HepG2 (cell line): ENCODE measurements at regions not wholly inside any gene's neighbourhood (a gene's known extent, or its start where the extent isn't known, plus 50 kb on each side); places are given as distances from the start of the nearest gene placed in this dataset.

Experiments
- ATAC-seq: fragments of 200-7000 bp; cut with Tn5 transposase; 3 replicates; pipeline ENCODE4 v1.9.1; 2020; ENCODE audit warnings: mild to moderate bottlenecking, moderate library complexity
- BruUV-seq: library from RNA; stranded (reverse); fragments of 400-500 nt; replicated peaks from 2 replicates; lab custom pipeline; 2021; lab: Mats Ljungman, UMichigan
- CTCF ChIA-PET: fragments of 300-600 bp; formaldehyde crosslinking; extraction: SDS; loops from one replicate; lab custom pipeline; 2021; ENCODE audit warnings: low total read pairs, inconsistent platforms, low intra/inter-chr PET ratio; lab: Yijun Ruan, JAX
- POLR2A ChIA-PET: fragments of 350-600 bp; sonication (Branson Sonifier 250); formaldehyde crosslinking; loops from one replicate; lab custom pipeline; 2020; ENCODE audit warnings: antibody characterized with exemption, inconsistent platforms; lab: Yijun Ruan, JAX
- DNase-seq: peaks from one replicate; pipeline ENCODE4 v3.0.0-alpha.2; 2015; ENCODE audit warnings: low spot score
- FAIRE-seq: peaks from 3 replicates; lab custom pipeline; 2011; peaks lifted over from hg19 to GRCh38; lab: Jason Lieb, UNC
- H2AFZ ChIP-seq: one replicate; pipeline ENCODE4 v1.6.1; 2011; ENCODE audit warnings: low read length, inconsistent platforms
- H3K27ac ChIP-seq: fragments of 300-600 bp; 3 replicates; pipeline ENCODE4 v1.8.0; 2011; ENCODE audit warnings: mixed run types, mild to moderate bottlenecking, mixed read lengths, low read length, inconsistent platforms; ENCODE audit not compliant: insufficient read depth; ENCODE audit errors: extremely low read length
- H3K27me3 ChIP-seq, 2 experiments: fragments of 200-600 bp in 1 of 2; 2 replicates in 1 of 2; 3 replicates in 1 of 2; pipeline versions ENCODE4 v1.6.0 to v1.8.0; 2011; ENCODE audit warnings: low read length in 2 of 2, mild to moderate bottlenecking in 2 of 2, moderate library complexity in 2 of 2, inconsistent platforms in 1 of 2; ENCODE audit not compliant: insufficient read depth in 2 of 2, control insufficient read depth in 1 of 2
- H3K36me3 ChIP-seq, 2 experiments: fragments of 200-600 bp in 1 of 2; replicated peaks in 1 of 2; 2 replicates in 1 of 2; 3 replicates in 1 of 2; pipeline versions ENCODE4 v1.5.1 to v1.8.0; 2011; ENCODE audit warnings: low read length in 2 of 2, inconsistent platforms in 1 of 2; ENCODE audit not compliant: insufficient read depth in 2 of 2, control insufficient read depth in 1 of 2
- H3K4me1 ChIP-seq: 2 replicates; pipeline ENCODE4 v1.5.1; 2012; ENCODE audit warnings: low read length, inconsistent platforms; ENCODE audit not compliant: insufficient read depth
- H3K4me2 ChIP-seq: 2 replicates; pipeline ENCODE4 v1.6.0; 2011; ENCODE audit warnings: low read depth, low read length, inconsistent platforms
- H3K4me3 ChIP-seq, 3 experiments: fragments of 200-600 bp in 1 of 3; sonication (generic), shearing (Covaris generic) in 1 of 3; replicated peaks in 1 of 3; 2 replicates each; pipeline ENCODE4 v1.5.1; 2011 to 2016; ENCODE audit warnings: low read length in 3 of 3, inconsistent platforms in 2 of 3, low read depth in 2 of 3, mild to moderate bottlenecking in 2 of 3, control low read depth in 1 of 3, mixed read lengths in 1 of 3; ENCODE audit not compliant: insufficient read depth in 1 of 3
- H3K79me2 ChIP-seq: one replicate; pipeline ENCODE4 v1.6.1; 2011; ENCODE audit warnings: low read length, inconsistent platforms; ENCODE audit not compliant: insufficient read depth
- H3K9ac ChIP-seq: 2 replicates; pipeline ENCODE4 v1.6.0; 2011; ENCODE audit warnings: mild to moderate bottlenecking, low read depth, low read length, inconsistent platforms; ENCODE audit not compliant: insufficient read depth
- H3K9me3 ChIP-seq: 2 replicates; pipeline ENCODE4 v1.5.1; 2012; ENCODE audit warnings: mild to moderate bottlenecking, low read length
- H4K20me1 ChIP-seq: 2 replicates; pipeline ENCODE4 v1.6.0; 2011; ENCODE audit warnings: inconsistent platforms, mild to moderate bottlenecking, low read length, moderate library complexity; ENCODE audit not compliant: insufficient read depth
- GZF1 ChIP-seq: sonication (generic); formaldehyde crosslinking; IDR thresholded peaks from 2 replicates; pipeline ENCODE4 v1.5.1; 2020; ENCODE audit warnings: mild to moderate bottlenecking, missing genetic modification reagents
- ISX ChIP-seq: sonication (generic); formaldehyde crosslinking; conservative IDR thresholded peaks from 2 replicates; pipeline ENCODE4 v1.5.0; 2020; ENCODE audit warnings: missing genetic modification reagents
- SRF ChIP-seq: IDR thresholded peaks from 2 replicates; pipeline ENCODE4 v1.6.1; 2011; ENCODE audit warnings: mild to moderate bottlenecking, low read depth, low read length, moderate library complexity
- ZNF546 ChIP-seq: sonication (generic); formaldehyde crosslinking; conservative IDR thresholded peaks from 2 replicates; pipeline ENCODE4 v1.8.1; 2023; ENCODE audit warnings: mild to moderate bottlenecking, missing genetic modification reagents
- ZNF777 ChIP-seq: sonication (generic); formaldehyde crosslinking; IDR thresholded peaks from 2 replicates; pipeline ENCODE4 v1.4.0; 2020; ENCODE audit warnings: missing genetic modification reagents
- ZNF850 ChIP-seq: sonication (generic); formaldehyde crosslinking; conservative IDR thresholded peaks from 2 replicates; pipeline ENCODE4 v1.9.0; 2021; ENCODE audit warnings: mild to moderate bottlenecking, missing genetic modification reagents
- WGBS: methylation state at CpG from one replicate; pipeline ENCODE4 v1.1.6; 2017; ENCODE audit warnings: low lambda C conversion rate; 5-methylcytosine and 5-hydroxymethylcytosine counted together
- in situ Hi-C: cut with HindIII; loops from 2 replicates; pipeline ENCODE4 v1.10.0; 2017; ENCODE audit warnings: low pct_unique_long_range_greater_than_20kb; ENCODE audit not compliant: extremely low pct_ligation_motif_present
- intact Hi-C: fragments of 100-400 bp; cut with micrococcal nuclease; formaldehyde crosslinking; loops from one replicate; pipeline ENCODE4 v1.10.0; 2022; ENCODE audit not compliant: unreplicated experiment
- TF ChIP-seq, protein P1 (sequence below): sonication (generic); formaldehyde crosslinking; IDR thresholded peaks from 2 replicates; pipeline ENCODE4 v1.4.0; 2020; ENCODE audit warnings: missing genetic modification reagents
- TF ChIP-seq, protein P2 (sequence below): sonication (generic); formaldehyde crosslinking; IDR thresholded peaks from 2 replicates; pipeline ENCODE4 v1.4.0; 2020; ENCODE audit warnings: missing genetic modification reagents
- TF ChIP-seq, protein P3 (sequence below): fragments of 450-650 bp; IDR thresholded peaks from 2 replicates; pipeline ENCODE4 v1.6.1; 2017
- TF ChIP-seq, protein P4 (sequence below): sonication (generic); formaldehyde crosslinking; IDR thresholded peaks from 2 replicates; pipeline ENCODE4 v1.4.0; 2020; ENCODE audit warnings: missing genetic modification reagents

DNA sequence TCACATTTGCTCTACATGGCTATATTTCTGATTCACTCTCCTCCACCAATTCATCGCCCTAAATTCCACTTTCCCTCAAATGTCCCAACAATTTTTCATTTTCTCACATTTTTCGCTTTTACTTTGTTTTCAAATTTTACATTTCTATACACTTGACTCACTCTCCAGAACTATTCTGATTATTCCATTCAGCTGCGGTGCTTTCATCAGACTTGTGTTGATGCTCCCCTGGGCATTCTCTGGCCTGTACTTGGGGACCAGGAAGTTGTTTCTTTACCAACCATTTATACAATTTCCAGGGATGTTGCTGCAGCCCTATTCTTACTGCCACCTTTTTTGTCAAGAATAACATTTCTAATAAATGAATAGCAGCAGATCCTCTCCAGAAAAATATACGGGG, 444.8 kb downstream of the MAFB start:
- ChIA-PET POLR2A (no interaction called here), CTCF (no interaction called here)
- no peak for DNase-seq
- no peak for TF ChIP-seq ISX (CRISPR knock-in tag)
- TF ChIP-seq, protein P1, sequence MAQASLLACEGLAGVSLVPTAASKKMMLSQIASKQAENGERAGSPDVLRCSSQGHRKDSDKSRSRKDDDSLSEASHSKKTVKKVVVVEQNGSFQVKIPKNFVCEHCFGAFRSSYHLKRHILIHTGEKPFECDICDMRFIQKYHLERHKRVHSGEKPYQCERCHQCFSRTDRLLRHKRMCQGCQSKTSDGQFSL (CRISPR knock-in tag) = no peak
- H3K4me3 ChIP-seq = no peak overlapping the region
- H3K27ac ChIP-seq = no peak overlapping the region
- 7% methylated on average over 4 of the region's 4 CpGs for WGBS
- no peak overlapping the region for H2AFZ ChIP-seq
- no peak overlapping the region for H3K9ac ChIP-seq
- no peaks in the 10 kb centered on the region for H3K79me2 ChIP-seq
- FAIRE-seq = no peak
- no peaks in the 10 kb centered on the region for H3K4me1 ChIP-seq
- in situ Hi-C loops (no loop called here), intact Hi-C loops (no loop called here)
- no TSS peak for BruUV-seq
- no peaks in the 10 kb centered on the region for H3K36me3 ChIP-seq
- no peak for ATAC-seq
- no peaks in the 10 kb centered on the region for H3K9me3 ChIP-seq
- H3K4me2 ChIP-seq = no peak overlapping the region
- no peaks in the 10 kb centered on the region for H4K20me1 ChIP-seq
- H3K27me3 ChIP-seq = no peaks in the 10 kb centered on the region

DNA sequence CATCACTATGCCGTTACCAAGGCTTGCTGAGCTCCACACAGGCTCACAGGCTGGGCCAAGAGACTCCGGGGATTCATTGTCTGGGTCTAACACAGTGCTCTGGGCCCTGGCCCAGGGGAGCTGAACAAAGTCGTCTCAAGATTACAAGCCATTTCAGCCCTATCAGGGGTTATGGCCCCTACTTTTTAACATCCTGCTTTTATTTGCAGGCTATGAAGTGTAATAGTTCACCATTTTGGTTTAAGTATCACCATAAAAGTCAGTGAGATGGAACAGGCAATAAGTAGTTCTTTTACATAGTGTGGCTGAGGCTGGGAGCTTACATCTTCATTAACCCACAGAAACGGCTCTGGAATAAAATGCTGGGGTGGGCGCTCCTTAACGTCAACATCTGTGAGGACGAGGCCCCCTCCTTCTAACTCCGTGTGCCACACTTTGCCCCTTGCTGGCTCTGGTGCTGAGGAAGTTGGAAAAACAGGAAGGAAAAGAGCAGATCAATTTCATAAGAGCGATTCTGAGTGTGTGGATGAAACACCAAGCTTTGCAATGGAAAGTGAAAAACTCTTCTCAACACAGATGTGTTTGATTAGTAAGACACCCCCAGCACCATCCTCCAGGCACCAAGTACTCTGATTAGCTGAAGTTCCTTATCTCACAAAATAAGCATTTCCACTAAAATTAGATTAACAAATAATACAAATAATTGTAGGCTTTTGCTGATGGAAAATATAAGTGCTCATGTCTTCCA, 447.3 kb downstream of the MAFB start:
- TF ChIP-seq, protein P2, sequence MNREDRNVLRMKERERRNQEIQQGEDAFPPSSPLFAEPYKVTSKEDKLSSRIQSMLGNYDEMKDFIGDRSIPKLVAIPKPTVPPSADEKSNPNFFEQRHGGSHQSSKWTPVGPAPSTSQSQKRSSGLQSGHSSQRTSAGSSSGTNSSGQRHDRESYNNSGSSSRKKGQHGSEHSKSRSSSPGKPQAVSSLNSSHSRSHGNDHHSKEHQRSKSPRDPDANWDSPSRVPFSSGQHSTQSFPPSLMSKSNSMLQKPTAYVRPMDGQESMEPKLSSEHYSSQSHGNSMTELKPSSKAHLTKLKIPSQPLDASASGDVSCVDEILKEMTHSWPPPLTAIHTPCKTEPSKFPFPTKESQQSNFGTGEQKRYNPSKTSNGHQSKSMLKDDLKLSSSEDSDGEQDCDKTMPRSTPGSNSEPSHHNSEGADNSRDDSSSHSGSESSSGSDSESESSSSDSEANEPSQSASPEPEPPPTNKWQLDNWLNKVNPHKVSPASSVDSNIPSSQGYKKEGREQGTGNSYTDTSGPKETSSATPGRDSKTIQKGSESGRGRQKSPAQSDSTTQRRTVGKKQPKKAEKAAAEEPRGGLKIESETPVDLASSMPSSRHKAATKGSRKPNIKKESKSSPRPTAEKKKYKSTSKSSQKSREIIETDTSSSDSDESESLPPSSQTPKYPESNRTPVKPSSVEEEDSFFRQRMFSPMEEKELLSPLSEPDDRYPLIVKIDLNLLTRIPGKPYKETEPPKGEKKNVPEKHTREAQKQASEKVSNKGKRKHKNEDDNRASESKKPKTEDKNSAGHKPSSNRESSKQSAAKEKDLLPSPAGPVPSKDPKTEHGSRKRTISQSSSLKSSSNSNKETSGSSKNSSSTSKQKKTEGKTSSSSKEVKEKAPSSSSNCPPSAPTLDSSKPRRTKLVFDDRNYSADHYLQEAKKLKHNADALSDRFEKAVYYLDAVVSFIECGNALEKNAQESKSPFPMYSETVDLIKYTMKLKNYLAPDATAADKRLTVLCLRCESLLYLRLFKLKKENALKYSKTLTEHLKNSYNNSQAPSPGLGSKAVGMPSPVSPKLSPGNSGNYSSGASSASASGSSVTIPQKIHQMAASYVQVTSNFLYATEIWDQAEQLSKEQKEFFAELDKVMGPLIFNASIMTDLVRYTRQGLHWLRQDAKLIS (CRISPR knock-in tag) = no peak
- TF ChIP-seq, protein P3, sequence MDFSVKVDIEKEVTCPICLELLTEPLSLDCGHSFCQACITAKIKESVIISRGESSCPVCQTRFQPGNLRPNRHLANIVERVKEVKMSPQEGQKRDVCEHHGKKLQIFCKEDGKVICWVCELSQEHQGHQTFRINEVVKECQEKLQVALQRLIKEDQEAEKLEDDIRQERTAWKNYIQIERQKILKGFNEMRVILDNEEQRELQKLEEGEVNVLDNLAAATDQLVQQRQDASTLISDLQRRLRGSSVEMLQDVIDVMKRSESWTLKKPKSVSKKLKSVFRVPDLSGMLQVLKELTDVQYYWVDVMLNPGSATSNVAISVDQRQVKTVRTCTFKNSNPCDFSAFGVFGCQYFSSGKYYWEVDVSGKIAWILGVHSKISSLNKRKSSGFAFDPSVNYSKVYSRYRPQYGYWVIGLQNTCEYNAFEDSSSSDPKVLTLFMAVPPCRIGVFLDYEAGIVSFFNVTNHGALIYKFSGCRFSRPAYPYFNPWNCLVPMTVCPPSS = no peak
- TF ChIP-seq, protein P4, sequence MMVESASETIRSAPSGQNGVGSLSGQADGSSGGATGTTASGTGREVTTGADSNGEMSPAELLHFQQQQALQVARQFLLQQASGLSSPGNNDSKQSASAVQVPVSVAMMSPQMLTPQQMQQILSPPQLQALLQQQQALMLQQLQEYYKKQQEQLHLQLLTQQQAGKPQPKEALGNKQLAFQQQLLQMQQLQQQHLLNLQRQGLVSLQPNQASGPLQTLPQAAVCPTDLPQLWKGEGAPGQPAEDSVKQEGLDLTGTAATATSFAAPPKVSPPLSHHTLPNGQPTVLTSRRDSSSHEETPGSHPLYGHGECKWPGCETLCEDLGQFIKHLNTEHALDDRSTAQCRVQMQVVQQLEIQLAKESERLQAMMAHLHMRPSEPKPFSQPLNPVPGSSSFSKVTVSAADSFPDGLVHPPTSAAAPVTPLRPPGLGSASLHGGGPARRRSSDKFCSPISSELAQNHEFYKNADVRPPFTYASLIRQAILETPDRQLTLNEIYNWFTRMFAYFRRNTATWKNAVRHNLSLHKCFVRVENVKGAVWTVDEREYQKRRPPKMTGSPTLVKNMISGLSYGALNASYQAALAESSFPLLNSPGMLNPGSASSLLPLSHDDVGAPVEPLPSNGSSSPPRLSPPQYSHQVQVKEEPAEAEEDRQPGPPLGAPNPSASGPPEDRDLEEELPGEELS (CRISPR knock-in tag) = no peak
- no peak for TF ChIP-seq ZNF546 (CRISPR knock-in tag)
- TF ChIP-seq GZF1 (CRISPR knock-in tag) = no peak
- TF ChIP-seq ZNF850 = no peak
- TF ChIP-seq ZNF777 (CRISPR knock-in tag) = no peak
- TF ChIP-seq SRF = no peak
- Histone ChIP-seq H3K4me3 (no peak overlapping the region), H4K20me1 (no peaks in the 10 kb centered on the region), H3K4me1 (no peaks in the 10 kb centered on the region), H3K27me3 (no peaks in the 10 kb centered on the region), H3K27ac (no peak overlapping the region), H3K9me3 (no peaks in the 10 kb centered on the region), H3K36me3 (no peaks in the 10 kb centered on the region), H3K4me2 (no peak overlapping the region), H2AFZ (no peak overlapping the region), H3K9ac (no peak overlapping the region), H3K79me2 (no peaks in the 10 kb centered on the region)
- CTCF ChIA-PET = no interaction called here
- DNase-seq = no peak
- in situ Hi-C loops = no loop called here
- no peak for ATAC-seq
- no peak for FAIRE-seq
- no TSS peak for BruUV-seq
- 3% methylated on average over 9 of the region's 9 CpGs for WGBS
- intact Hi-C loops = no loop called here
- POLR2A ChIA-PET = no interaction called here
